GM12878 (cell line): ENCODE measurements at regions not wholly inside any gene's neighbourhood (a gene's known extent, or its start where the extent isn't known, plus 50 kb on each side); places are given as distances from the start of the nearest gene placed in this dataset.

ENCODE experiments used
- ATAC-seq: fragments of 200-7000 bp; cut with Tn5 transposase; 3 replicates; pipeline ENCODE4 v1.9.1; 2020; ENCODE audit warnings: mild to moderate bottlenecking, moderate library complexity
- BruUV-seq: library from RNA; stranded (reverse); fragments of 400-500 nt; replicated peaks from 2 replicates; lab custom pipeline; 2021; lab: Mats Ljungman, UMichigan
- CTCF ChIA-PET: fragments of 300-600 bp; sonication (Branson Sonifier 250); formaldehyde crosslinking; extraction: SDS; loops from one replicate; lab custom pipeline; 2021; ENCODE audit warnings: inconsistent platforms; lab: Yijun Ruan, JAX
- POLR2A ChIA-PET: fragments of 350-600 bp; formaldehyde crosslinking; extraction: SDS; loops from one replicate; lab custom pipeline; 2021; ENCODE audit warnings: inconsistent platforms; lab: Charles Lee
- RAD21 ChIA-PET: fragments of 300-600 bp; sonication (Branson Sonifier 250); formaldehyde crosslinking; loops from one replicate; lab custom pipeline; 2023; ENCODE audit warnings: antibody characterized with exemption; ENCODE audit not compliant: unreplicated experiment; lab: Charles Lee
- SMC1A ChIA-PET: fragments of 300-600 bp; sonication (Branson Sonifier 250); formaldehyde crosslinking; loops from one replicate; lab custom pipeline; 2023; ENCODE audit not compliant: unreplicated experiment, uncharacterized antibody; lab: Charles Lee
- DNase-seq: peaks from one replicate; pipeline ENCODE4 v3.0.0-alpha.2; 2011; ENCODE audit warnings: low read depth, low spot score
- FAIRE-seq: peaks from 3 replicates; lab custom pipeline; 2011; peaks lifted over from hg19 to GRCh38; lab: Jason Lieb, UNC
- H2AFZ ChIP-seq: 2 replicates; pipeline ENCODE4 v1.6.0; 2011; ENCODE audit warnings: low read depth, low read length, control low read depth; ENCODE audit not compliant: control insufficient read depth
- H3K27ac ChIP-seq: 2 replicates; pipeline ENCODE4 v1.5.1; 2011; ENCODE audit warnings: control low read depth; ENCODE audit not compliant: control insufficient read depth, insufficient read depth
- H3K27me3 ChIP-seq, 2 experiments: replicated peaks in 1 of 2; 2 replicates each; pipeline versions ENCODE4 v1.6.0 to v1.6.1; 2011; ENCODE audit warnings: low read length in 1 of 2; ENCODE audit not compliant: control insufficient read depth in 2 of 2, insufficient read depth in 2 of 2
- H3K36me3 ChIP-seq, 2 experiments: 2 replicates each; pipeline ENCODE4 v1.5.1; 2011; ENCODE audit warnings: low read length in 1 of 2; ENCODE audit not compliant: control insufficient read depth in 2 of 2, insufficient read depth in 2 of 2
- H3K4me1 ChIP-seq: 2 replicates; pipeline ENCODE4 v1.6.1; 2011; ENCODE audit warnings: mild to moderate bottlenecking, low read length, moderate library complexity, mixed read lengths; ENCODE audit not compliant: control insufficient read depth, insufficient read depth
- H3K4me2 ChIP-seq: 2 replicates; pipeline ENCODE4 v1.6.0; 2011; ENCODE audit warnings: control low read depth; ENCODE audit not compliant: control insufficient read depth, insufficient read depth
- H3K4me3 ChIP-seq: fragments of 200-600 bp; sonication (generic); 2 replicates; pipeline ENCODE4 v1.5.1; 2016
- H3K79me2 ChIP-seq: 2 replicates; pipeline ENCODE4 v1.6.0; 2011; ENCODE audit warnings: low read length; ENCODE audit not compliant: control insufficient read depth, insufficient read depth
- H3K9ac ChIP-seq: 2 replicates; pipeline ENCODE4 v1.8.0; 2011; ENCODE audit warnings: low read length, control low read depth, mixed read lengths; ENCODE audit not compliant: control insufficient read depth, insufficient read depth
- H3K9me3 ChIP-seq: replicated peaks from 3 replicates; pipeline ENCODE4 v1.5.1; 2011; ENCODE audit warnings: mild to moderate bottlenecking, low read length; ENCODE audit not compliant: control insufficient read depth, insufficient read depth
- H4K20me1 ChIP-seq: 2 replicates; pipeline ENCODE4 v1.6.0; 2011; ENCODE audit not compliant: control insufficient read depth, insufficient read depth
- ASH2L ChIP-seq: fragments of 300-600, 200-600 bp; sonication (generic); IDR thresholded peaks from 2 replicates; pipeline ENCODE4 v1.6.1; 2017; ENCODE audit warnings: low read depth, mild to moderate bottlenecking, borderline replicate concordance
- BHLHE40 ChIP-seq, 2 experiments: fragments of 450-650 bp in 1 of 2; IDR thresholded peaks; 2 replicates each; pipeline ENCODE4 v1.6.1; 2011 to 2017; ENCODE audit warnings: low read depth in 2 of 2, borderline replicate concordance in 1 of 2, improper control_type of control experiment in 1 of 2, low read length in 1 of 2, mild to moderate bottlenecking in 1 of 2
- FOS ChIP-seq: IDR thresholded peaks from 3 replicates; pipeline ENCODE4 v1.6.1; 2011; ENCODE audit warnings: borderline replicate concordance; ENCODE audit not compliant: insufficient read length; ENCODE audit errors: extremely low read depth
- HDAC6 ChIP-seq: fragments of 200-600 bp; sonication (generic); IDR thresholded peaks from one replicate; pipeline ENCODE4 v1.8.0; 2017; ENCODE audit warnings: antibody characterized with exemption; ENCODE audit not compliant: unreplicated experiment
- KDM1A ChIP-seq: fragments of 200-600 bp; sonication (generic); IDR thresholded peaks from 2 replicates; pipeline ENCODE4 v1.6.1; 2016; ENCODE audit warnings: borderline replicate concordance
- NR2C1 ChIP-seq: fragments of 450-650 bp; IDR thresholded peaks from 2 replicates; pipeline ENCODE4 v1.6.1; 2017; ENCODE audit warnings: antibody characterized with exemption, mild to moderate bottlenecking, moderate library complexity
- PKNOX1 ChIP-seq: fragments of 450-650 bp; IDR thresholded peaks from 2 replicates; pipeline ENCODE4 v1.6.1; 2016; ENCODE audit warnings: mild to moderate bottlenecking
- PRDM15 ChIP-seq: fragments of 450-650 bp; formaldehyde crosslinking; IDR thresholded peaks from 2 replicates; pipeline ENCODE4 v1.4.0; 2020; ENCODE audit warnings: mild to moderate bottlenecking, moderate library complexity
- RFX5 ChIP-seq: IDR thresholded peaks from 2 replicates; pipeline ENCODE4 v1.6.1; 2011; ENCODE audit warnings: low read depth, low read length, improper control_type of control experiment
- SIN3A ChIP-seq: IDR thresholded peaks from 2 replicates; pipeline ENCODE4 v1.6.1; 2012; ENCODE audit warnings: low read depth, low read length, improper control_type of control experiment
- SMAD1 ChIP-seq: fragments of 450-650 bp; IDR thresholded peaks from 2 replicates; pipeline ENCODE4 v1.6.1; 2018; ENCODE audit warnings: mild to moderate bottlenecking, low read depth; ENCODE audit not compliant: partially characterized antibody
- STAT3 ChIP-seq: IDR thresholded peaks from 2 replicates; pipeline ENCODE4 v1.6.1; 2011; ENCODE audit warnings: low read depth, low read length, improper control_type of control experiment
- ZNF217 ChIP-seq: fragments of 450-650 bp; IDR thresholded peaks from 2 replicates; pipeline ENCODE4 v1.6.1; 2017; ENCODE audit warnings: antibody characterized with exemption, mild to moderate bottlenecking
- ZNF274 ChIP-seq: IDR thresholded peaks from one replicate; pipeline ENCODE4 v1.8.0; 2011; ENCODE audit not compliant: insufficient read length, insufficient read depth
- ZNF592 ChIP-seq: fragments of 450-650 bp; IDR thresholded peaks from 2 replicates; pipeline ENCODE4 v1.6.1; 2017; ENCODE audit warnings: mild to moderate bottlenecking, moderate library complexity
- WGBS: methylation state at CpG from one replicate; pipeline ENCODE4 v1.1.6; 2016; ENCODE audit warnings: low lambda C conversion rate; ENCODE audit not compliant: insufficient replicate concordance, insufficient coverage; ENCODE audit errors: missing lambda C conversion rate; 5-methylcytosine and 5-hydroxymethylcytosine counted together
- in situ Hi-C: fragments of 300-500 bp; cut with MboI; formaldehyde crosslinking; loops from 9 replicates; pipeline ENCODE4 v1.14.3; 2018; ENCODE audit warnings: mixed read lengths
- intact Hi-C: fragments of 100-400 bp; cut with micrococcal nuclease; formaldehyde crosslinking; loops from one replicate; pipeline ENCODE4 v1.14.2; 2022; ENCODE audit not compliant: unreplicated experiment

GRCh38 chrX:94722578-94722977 lies 1048.6 kb downstream of the FAM133A start (continued):
- TF ChIP-seq PRDM15 (CRISPR knock-in tag) (no peak), ASH2L (no peak), HDAC6 (no peak), STAT3 (no peak), BHLHE40 (IDR thresholded peaks at IDR 0.05; ENCODE audit: borderline replicate concordance in 1 of 2, low read depth in 2 of 2, low read length in 1 of 2) (no peak), SMAD1 (no peak), ZNF217 (no peak)

GRCh38 chrX:94742772-94743171 lies 1068.8 kb downstream of the FAM133A start:
- ChIA-PET SMC1A (no interaction called here), POLR2A (no interaction called here), CTCF (interaction anchor here (0.8 kb wide), 1 partner anchor 16 kb away, joined by 4 read pairs; no protein-coding TSS in a partner anchor), RAD21 (no interaction called here)
- no peak for ATAC-seq
- H3K9me3 ChIP-seq: no peaks in the 10 kb centered on the region
- H2AFZ ChIP-seq: no peak overlapping the region
- FAIRE-seq: no peak
- no peak for DNase-seq
- no peaks in the 10 kb centered on the region for H3K27me3 ChIP-seq
- no peaks in the 10 kb centered on the region for H3K36me3 ChIP-seq
- no peaks in the 10 kb centered on the region for H4K20me1 ChIP-seq
- H3K79me2 ChIP-seq: no peaks in the 10 kb centered on the region
- in situ Hi-C loops (no loop called here), intact Hi-C loops (no loop called here)
- H3K4me1 ChIP-seq: no peaks in the 10 kb centered on the region
- H3K9ac ChIP-seq: no peak overlapping the region
- H3K27ac ChIP-seq: no peak overlapping the region
- no TSS peak for BruUV-seq
- WGBS: 31% methylated on average over 3 of the region's 3 CpGs
- no peak for TF ChIP-seq ZNF592
- TF ChIP-seq NR2C1: no peak
- TF ChIP-seq SMAD1: no peak
- TF ChIP-seq ASH2L: no peak
- TF ChIP-seq ZNF274: no peak
- no peak for TF ChIP-seq SIN3A
- no peak for TF ChIP-seq RFX5
- TF ChIP-seq KDM1A: no peak
- TF ChIP-seq FOS: no peak
- TF ChIP-seq PKNOX1: no peak
- H3K4me3 ChIP-seq: no peak overlapping the region
- H3K4me2 ChIP-seq: no peak overlapping the region
